CD1c-positive myeloid dendritic cell (primary cell): ENCODE measurements at regions not wholly inside any gene's neighbourhood (a gene's known extent, or its start where the extent isn't known, plus 50 kb on each side); places are given as distances from the start of the nearest gene placed in this dataset.
"Not testable (repeated sequence)": the region's sequence is repeated elsewhere in the genome, so short reads cannot be mapped to it uniquely, and the experiment has no call there.

ENCODE experiments used
- DNase-seq: peaks from one replicate; pipeline ENCODE4 v3.0.0-alpha.2; 2016; ENCODE audit errors: extremely low spot score

DNA sequence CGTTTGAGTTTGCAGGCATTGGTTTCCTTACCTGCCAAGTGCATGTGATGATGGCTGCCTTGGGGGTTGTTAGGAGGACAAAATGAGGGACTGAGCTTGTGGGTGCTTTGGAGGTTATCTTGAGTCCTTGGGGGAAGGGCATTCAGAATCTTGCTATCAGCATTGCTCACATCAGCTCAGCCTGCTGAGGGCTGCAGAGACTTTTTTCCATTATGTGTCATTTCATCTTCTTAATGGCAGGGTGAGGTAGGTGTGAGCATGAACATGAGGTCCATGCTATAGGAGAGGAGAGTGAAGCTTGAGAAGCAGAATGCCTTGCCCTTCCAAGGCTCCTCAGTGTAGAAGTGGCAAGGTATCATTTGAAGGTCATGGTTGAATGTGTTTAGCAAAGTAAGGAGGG lies 112.3 kb downstream of the MIAT start:
- no peak for DNase-seq

DNA sequence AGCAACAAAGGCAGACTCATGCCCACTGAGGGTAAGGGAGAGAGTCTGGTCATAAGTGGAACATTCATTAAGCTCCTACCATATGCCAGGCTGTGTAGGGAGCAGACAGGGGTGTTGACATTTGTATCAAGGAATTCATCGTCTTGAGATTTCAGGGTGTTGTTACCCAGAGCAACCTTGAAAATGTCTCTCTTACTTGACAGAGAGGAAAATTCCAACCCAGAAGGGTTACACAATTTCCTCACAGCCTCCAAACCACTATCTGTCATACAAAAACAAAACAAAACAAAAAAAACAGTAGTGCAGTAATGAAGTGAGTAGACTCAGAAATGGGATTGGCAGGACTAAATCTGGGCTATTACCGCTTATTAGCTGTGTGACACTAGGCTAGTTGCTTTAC lies 113.2 kb downstream of the MIAT start:
- no peak for DNase-seq

DNA sequence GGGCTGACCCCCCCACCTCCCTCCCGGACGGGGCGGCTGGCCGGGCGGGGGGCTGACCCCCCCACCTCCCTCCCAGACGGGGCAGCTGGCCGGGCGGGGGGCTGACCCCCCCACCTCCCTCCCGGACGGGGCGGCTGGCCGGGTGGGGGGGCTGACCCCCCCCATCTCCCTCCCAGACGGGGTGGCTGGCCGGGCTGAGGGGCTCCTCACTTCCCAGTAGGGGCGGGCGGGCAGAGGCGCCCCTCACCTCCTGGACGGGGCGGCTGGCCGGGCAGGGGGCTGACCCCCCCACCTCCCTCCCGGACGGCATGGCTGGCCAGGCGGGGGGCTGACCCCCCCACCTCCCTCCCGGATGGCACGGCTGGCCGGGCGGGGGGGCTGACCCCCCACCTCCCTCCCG lies 115.7 kb downstream of the MIAT start:
- DNase-seq: not testable (repeated sequence)

DNA sequence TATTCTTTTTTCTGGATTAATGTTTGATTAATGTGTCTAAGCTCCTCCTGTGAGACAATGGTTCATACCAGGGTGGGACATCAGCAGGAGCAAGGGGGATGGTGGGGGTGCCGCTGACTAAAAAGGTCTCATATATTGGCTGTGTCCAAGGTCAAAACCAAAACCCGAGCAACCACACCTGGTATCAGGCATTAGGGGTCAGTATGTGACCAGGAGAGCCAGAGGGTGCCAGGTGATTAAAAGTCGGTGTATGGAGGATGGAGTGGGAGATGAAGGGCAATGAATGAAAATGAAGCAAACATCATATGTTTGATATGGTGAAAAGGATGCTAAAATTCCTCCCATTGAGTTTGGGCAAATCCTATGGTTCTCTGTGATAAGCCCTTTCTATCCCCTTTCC lies 118.0 kb downstream of the MIAT start:
- no peak for DNase-seq

DNA sequence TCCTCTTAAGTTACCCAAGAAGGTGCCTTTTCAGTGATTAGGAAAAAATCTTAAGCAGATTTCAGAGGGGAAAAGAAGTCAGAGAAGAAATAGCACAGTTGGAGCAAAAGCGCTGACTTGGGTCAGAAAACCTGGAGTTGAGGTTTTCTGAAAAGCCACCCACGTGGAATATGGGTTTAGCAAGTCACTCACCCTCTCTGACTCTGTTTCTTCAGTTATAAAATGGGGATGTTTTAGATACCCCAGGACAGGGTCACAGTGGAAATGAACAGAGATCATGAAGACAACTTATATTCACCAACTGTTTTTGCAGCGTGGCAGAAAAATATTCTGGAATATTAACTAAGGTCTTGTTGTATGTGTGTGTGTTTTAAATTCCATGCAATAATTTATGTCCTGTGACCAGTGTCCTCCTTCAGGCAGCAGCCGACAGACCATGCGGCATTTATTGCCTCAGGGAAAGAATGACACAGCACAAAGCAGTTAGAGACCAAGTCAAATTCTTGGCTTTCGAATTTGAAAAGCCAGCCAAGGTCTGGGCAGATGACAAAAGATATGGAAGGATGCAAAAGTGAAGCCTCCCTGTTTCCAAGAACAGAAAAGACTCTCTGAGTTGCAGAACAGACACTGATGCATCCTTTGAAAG lies 119.9 kb downstream of the MIAT start:
- no peak for DNase-seq

- DNase-seq: no peak
Observed at GRCh38 chr22:26778372-26778771, 121.0 kb downstream of the MIAT start.

GRCh38 chr22:26779108-26779507 lies 121.7 kb downstream of the MIAT start:
- DNase-seq: no peak

DNA sequence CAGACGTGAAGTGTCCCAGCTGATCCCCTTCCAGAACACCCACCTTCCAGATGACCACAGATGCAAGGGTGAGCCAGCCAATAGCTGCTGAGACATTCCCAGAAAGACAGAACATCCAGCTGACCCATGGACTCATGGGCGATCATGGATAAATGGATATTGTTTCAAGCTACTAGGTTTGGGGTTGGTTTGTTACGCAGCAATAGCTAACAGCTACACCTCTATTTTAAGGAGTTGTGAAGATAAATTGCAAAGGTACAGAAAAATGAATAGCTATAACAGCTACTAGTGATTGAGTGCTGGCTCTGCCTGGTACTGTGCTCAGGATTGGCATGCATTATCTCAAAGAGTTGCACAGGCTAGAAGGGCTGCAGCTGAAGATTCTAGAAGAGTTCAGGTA lies 122.5 kb downstream of the MIAT start:
- DNase-seq: no peak

DNA sequence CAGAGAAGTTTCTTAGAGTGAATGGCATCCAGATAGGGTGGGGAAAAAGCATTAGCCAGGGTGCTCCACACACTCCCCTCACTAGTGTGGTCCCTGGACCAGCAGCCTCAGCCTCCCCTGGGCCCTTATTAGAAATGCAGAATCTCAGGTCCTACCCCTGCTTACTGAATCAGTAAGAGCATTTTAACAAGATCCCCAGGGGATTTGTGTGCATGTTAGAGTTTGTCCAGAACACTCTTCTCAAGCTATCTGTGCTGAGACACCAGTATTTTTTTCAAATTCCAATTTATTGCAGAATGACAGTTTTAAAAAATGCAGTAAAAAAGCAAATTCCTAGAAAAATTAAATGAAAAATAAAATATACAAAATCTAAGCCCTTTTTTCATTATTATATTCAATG lies 123.1 kb downstream of the MIAT start:
- no peak for DNase-seq

- no peak for DNase-seq
Observed at GRCh38 chr22:26781062-26781461, 123.7 kb downstream of the MIAT start.

DNA sequence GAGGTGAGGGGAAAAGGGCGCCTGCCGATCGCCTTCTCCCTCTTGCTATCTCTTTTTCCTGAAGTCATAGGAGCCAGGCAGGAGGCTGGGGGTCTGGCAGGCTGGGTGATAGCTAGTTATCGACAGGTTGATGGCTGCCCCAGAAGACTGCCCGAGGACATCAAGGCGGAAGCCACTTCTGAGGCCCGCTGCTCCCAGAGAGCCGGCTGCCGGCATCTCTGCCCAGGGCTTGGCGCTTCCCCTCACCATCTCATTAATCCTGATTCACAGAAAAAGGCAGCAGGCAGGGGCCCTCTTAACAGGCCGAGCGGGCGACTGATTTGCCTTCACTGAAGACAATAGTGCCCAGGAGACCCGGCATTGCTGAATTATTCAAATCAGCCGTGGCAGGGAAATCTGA lies 124.2 kb downstream of the MIAT start:
- DNase-seq: no peak

DNA sequence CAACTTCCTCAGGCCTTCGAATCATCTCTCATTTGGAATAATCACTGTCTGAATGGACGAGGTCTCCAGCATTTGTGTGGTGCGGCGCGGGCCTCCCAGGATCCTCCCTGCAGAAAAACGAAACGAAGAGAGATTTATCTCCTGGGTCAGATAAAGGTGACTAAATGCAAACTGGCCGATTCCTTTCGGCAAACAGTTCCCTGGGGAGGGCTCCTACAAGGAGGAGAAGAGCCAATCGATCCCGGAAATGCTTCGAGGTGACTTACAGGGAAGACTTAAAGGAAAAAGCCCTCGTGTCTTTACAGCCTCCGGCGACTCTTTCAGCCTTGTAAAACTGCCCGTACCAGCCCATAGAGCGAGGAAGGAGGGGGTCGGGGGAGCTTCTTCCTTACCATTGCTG lies 126.5 kb downstream of the MIAT start:
- no peak for DNase-seq

DNA sequence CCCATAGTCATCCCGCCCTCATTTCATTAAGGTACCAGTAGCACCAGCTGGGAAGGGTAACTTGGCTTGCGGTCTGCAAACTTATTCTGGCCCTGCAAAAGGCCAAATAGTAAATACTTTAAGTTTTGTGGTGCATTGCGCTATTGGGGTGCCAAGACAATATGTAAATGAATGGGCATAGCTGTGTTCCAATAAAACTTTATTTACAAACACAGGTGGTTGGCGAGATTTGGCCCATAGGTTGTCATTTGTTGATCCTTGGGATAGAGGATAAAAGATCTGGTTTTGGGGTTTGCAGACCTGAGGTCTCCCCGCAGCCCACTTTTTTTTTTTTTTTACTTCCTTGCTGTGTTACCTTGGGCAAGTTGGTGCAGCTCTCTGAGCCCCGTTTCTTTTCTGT lies 127.4 kb downstream of the MIAT start:
- DNase-seq: no peak

DNA sequence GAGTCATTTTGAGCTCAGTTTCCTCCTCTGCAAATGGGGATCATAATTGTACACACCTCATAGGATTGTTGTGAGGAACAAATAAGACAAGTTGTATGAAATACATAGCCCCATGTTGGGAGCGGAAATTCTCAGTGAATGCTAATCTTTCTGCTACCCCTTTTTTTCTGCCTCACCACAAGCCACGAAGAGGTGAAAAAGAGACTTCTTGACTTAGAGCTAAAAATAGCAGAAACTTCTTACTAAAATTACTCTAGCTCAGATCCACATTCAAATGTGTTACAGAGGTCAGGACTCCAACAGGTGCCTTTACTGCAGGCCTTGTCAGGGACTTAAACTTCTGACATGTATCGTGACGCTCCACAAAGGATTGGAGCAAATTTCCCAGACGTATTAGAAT lies 128.5 kb downstream of the MIAT start:
- no peak for DNase-seq

DNA sequence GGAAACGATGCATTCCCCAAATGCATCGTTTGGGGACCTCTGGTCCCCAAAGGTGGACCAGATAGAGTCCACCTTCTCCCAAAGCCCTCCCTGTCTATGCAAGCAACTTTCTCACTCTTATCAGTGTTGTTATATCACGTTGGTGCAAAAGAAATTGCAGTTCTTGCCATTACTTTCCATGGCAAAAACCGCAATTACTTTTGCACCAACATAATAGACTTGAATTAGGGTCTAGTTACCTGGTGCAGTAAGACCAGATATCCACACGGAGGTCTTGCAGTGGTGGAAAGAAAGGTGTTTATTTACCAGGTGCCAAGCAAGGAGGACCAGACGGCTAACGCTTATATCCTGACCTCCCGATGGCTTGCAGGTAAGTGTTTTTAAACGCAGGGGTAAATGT lies 129.0 kb downstream of the MIAT start:
- DNase-seq: no peak

DNA sequence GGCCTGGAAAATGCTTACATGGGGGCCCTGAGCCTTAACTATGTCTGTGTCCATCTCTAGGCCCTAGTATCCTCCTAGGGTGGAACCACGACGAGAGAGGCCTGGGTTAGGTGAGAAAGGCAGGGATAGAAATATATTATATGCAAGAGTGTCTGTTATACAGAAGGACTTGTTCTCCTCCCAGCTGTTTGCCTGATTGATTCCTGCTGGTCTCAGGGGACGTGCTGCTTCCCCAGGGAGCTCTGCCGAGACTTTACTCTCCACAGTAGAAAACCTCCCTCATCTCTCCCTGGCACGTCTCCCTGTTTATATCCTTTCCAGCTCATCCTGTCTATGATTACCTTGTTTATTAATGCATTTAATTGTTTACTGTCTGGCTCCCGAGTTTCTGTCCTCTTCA lies 132.6 kb downstream of the MIAT start:
- no peak for DNase-seq

DNA sequence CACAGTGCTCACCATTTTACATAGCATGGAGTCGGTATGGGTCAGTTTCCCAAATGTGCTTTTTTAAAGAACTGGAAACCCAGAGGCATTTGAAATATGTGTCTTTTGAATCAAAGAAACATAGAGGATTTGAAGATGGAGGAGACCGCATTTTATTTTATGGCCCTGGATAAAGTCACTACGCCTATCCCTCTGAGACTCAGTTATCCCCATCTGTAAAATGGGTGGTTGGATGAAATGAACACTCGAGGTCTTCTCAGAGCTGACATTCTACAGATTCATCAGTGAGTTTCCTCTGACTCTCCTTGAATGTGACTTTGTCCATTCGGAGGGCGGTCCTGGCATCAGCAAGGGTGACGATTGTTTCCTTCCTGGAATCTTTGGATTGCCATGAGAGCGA lies 135.1 kb downstream of the MIAT start:
- DNase-seq: no peak

DNA sequence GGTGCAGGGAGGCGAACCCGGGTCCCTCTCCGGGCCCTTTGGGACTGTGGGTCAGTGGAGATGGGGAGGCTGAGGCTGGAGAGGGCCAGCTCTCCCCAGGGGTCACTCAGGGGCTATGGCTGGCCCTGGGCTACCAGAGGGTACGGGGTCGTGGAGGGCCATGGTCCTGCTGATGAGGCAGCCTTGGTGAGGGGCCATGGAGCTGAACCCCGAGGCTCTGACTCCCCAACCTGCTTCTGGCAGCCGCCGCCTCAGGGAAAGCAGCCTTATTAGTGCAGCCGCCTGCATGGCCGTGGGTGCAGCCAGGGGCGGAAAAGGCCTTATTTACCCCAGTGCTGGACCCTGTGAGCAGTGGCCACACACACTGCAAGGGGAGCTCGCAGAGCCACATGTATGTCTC lies 139.4 kb downstream of the MIAT start:
- no peak for DNase-seq

GRCh38 chr22:26797910-26798309 lies 140.5 kb downstream of the MIAT start:
- no peak for DNase-seq

GRCh38 chr22:26798462-26799065 lies 141.2 kb downstream of the MIAT start:
- DNase-seq: no peak

DNA sequence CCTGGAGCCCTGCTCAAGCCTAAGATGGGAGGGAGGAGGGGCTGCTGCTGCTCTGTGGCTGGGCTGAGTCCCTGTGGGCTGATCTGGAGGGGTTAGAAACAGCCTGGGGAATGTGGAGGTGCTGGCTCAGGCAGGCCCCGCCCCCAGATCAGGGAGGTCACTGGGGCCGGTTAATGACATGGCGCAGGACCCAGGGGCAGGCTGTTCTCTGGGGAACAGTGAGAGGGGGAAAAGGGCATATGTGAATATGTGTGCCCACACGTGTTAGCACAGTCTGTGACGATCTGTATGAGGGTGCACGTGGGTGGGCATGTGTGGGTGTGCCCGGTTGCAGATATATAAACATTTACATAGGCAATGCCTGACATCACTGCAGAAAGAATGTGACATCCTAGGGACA lies 143.5 kb downstream of the MIAT start:
- no peak for DNase-seq

DNA sequence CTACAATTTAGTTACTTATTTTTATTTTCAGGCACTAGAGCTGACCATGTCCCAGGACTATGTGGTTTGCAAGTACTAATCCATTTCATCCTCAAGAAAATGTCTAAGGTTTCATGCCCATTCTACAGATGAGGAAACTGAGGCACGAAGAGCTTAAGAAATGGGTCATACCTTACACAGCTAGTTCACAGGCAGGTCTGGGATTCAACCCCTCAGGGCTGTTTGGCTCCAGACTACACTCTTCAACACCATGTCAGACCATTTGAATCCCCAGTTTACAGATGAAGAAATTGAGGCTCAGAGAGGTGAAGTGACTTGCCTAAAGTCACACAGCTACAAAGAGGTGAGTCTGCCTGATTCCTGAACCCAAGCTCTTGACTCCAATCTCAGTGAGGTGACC lies 144.1 kb downstream of the MIAT start:
- no peak for DNase-seq

DNA sequence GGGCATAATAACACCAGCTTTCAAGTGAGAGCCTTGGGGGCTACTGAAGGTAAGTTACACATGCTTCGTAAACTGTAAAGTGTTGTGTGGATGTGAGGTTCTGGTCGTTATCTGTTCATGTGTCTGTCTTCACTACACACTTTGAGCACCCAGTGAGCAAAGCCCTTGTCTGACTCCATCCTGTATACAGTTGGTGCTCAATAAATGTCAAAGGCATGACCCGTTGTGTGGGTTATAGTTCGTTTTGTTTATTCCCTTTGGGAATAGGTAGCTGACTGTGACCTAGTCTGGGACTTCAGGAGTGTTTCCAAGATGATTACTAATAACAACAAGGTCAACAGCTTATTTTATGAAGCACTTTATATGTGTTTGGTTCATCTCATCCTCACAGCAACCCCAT lies 146.9 kb downstream of the MIAT start:
- no peak for DNase-seq

DNA sequence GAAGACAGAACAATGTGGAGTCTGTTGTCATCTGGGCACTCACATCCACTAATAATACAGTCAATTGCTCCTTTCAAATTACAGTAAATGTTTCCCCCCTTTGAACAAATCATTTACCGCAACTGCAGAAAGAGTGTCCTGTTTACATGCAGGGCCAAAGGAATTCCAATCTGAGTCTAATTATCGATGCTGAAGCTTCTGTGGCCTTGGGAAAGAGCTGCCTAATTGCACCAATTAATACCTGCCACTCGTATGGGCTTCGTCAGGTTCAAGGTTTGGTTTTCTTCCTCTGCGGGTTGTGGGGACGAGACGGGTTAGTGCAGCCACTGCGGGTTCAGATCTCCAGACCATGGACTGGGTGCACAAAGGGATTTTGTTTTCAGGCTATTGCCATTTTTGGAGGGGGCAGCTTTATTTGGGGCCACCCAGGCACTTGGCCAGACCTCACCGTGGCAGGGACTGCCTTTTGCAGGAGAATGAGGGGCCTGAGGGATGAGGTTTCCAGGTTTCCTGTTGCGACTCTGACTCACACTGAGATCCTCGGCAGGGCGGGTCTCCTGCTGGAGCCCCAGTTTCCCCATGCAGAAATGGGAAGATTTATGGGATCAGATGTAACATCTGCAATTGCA lies 147.6 kb downstream of the MIAT start:
- DNase-seq: no peak
